HG03439 (cell line): ENCODE measurements at regions not wholly inside any gene's neighbourhood (a gene's known extent, or its start where the extent isn't known, plus 50 kb on each side); places are given as distances from the start of the nearest gene placed in this dataset.
"Not testable (repeated sequence)": the region's sequence is repeated elsewhere in the genome, so short reads cannot be mapped to it uniquely, and the experiment has no call there.

ENCODE experiments used
- ATAC-seq: cut with Tn5 transposase; IDR thresholded peaks from one replicate; pipeline ENCODE4 v1.9.1; 2021; ENCODE audit warnings: mild to moderate bottlenecking, moderate library complexity; ENCODE audit not compliant: unreplicated experiment

- no peak for ATAC-seq
Measured at GRCh38 chr2:3039188-3040065, 338.2 kb downstream of the EIPR1 start.

- no peak for ATAC-seq
Measured at GRCh38 chr2:3038636-3039035, 339.0 kb downstream of the EIPR1 start.

DNA sequence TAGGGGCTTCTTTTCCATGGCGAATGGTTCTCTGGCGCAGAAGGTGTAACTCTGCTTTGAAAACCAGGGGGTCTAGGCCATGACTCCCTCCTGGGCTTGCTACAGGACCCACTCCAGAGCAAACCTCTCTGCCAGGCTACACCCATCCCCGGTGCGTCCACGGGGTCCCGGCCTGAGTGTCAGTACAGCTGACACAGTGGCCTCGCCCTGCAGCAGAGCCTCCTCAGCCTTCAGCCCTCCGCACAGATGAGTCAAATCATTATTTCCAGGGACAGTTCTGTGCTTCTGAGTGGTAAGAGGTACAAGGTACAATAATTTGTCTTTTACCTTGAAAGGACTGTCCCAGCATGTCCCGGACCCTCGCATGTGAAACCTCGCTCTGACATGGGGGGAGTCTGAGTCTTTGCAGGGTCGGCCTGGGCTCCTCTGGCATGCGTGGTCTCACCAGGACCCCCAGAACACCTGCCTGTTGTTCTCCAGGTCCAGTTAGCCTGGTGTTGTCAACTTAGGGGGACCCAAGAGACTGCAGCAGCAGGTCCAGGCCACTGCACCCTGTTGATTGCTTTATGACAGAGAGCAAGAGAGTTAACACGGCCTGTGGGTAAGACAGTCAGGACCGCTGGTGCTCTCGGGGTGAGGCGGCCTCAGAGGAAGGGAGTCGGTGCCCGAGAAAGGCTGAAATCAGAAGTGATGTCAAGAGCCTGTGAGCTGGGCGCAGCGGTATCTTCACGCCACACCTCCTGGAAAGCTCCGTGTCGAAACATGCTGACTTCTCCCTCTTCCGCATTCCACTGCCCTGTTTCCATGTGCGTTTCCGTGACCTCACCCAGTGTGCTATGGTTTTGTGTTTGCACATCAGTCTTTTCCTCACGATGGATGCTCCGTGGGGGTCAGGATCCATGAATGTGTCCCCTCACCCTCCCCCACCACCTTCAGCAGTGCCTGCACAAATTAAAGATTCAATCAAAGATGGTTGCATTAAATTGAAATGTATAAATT lies 340.1 kb downstream of the EIPR1 start:
- no peak for ATAC-seq

GRCh38 chr2:3036432-3037125 lies 341.0 kb downstream of the EIPR1 start:
- ATAC-seq: no peak

DNA sequence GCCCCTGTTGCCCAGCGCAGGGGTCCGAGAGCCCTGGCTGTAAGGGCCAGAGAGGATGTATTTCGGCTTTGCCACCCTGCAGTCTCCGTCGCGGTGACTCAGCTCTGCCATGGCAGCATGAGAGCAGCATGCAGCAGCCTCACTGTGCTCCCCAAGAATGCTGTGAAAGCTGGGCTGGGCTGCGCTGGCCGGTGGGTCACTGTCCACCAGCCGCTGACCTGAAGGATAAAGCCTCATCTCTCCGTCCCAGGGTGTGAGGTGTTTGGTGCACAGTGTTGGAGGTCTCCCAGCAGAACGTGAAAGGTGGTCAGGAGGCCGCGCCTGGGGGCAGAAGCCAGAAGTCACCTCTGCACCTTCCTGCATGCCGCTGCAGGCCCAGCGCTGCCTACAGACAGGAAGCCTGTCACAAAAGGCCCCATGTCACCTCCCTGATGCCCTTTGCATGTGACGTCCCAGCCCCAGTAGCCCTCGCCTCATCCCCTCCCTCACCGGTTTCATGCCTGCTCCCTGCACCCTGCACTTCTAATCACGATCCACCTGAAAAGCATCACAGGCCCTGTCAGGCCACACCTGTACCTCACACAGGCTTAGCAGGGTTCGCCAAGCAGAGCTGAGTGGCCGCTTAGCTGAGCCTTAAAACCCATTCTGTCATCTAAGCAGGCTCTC lies 342.1 kb downstream of the EIPR1 start:
- ATAC-seq: no peak

- ATAC-seq: no peak
Measured at GRCh38 chr2:3034856-3035255, 342.8 kb downstream of the EIPR1 start.

DNA sequence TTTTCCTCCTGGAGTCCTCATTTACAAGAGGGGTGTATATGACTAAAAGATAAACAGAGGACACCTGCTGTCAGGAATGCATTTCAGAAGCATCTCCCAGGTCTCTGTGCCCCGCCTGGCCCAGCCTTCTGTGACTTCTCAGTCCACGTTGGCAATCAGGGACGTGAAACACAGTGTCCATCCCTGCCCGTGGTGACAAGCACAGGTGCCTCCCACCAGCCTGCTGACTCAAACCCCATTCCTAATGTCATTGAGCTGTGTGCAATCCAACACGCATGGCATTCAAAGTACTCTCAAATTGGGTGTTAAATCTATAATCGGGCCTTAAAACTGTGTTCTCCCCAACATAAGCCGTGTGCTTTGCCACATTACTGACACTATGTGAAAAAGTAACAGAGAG lies 343.2 kb downstream of the EIPR1 start:
- ATAC-seq: no peak

DNA sequence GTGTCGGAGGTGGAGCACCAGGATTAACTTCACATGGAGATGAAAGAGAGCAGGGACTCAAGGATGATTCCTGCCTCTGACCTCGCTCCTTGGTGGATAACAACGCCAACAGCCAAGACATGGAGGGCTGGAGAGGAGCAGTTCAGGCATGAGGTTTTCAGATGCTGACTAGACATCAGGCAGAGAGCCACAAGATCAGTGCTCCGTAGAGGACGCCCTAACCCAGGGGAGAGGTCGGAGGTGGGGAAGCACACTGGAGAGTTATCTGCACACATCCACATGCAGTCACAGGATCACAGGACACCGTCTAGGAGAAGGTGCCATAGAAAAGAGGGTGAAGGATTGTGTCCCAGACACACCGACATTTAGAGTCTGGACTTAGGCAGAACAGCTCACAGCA lies 344.3 kb downstream of the EIPR1 start:
- ATAC-seq: no peak

DNA sequence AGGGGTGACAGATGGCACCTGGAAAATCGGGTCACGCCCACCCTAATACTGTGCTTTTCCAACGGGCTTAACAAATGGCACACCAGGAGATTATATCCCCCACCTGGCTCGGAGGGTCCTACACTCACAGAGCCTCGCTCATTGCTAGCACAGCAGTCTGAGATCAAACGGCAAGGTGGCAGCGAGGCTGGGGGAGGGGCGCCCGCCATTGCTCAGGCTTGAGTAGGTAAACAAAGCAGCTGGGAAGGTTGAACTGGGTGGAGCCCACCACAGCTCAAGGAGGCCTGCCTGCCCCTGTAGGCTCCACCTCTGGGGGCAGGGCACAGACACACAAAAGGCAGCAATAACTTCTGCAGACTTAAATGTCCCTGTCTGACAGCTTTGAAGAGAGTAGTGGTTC lies 346.8 kb downstream of the EIPR1 start:
- ATAC-seq: not testable (repeated sequence)

DNA sequence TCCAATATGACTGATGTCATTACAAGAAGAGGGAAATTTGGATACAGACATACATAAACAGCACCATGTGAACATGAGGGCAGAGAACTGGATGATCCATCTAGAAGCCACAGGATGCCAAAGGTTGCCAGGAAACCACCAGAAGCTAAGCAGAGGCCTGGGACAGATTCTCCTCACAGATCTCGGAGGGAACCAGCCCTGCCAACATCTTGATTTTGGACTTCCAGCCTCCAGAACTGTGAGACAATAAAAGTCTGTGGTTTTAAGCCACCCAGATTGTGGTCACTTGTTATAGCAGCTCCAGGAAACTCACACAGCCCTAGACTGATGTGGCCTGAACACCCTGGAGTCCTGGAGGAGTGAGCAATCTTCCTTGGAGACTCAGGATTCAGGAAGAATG lies 351.6 kb downstream of the EIPR1 start:
- no peak for ATAC-seq

DNA sequence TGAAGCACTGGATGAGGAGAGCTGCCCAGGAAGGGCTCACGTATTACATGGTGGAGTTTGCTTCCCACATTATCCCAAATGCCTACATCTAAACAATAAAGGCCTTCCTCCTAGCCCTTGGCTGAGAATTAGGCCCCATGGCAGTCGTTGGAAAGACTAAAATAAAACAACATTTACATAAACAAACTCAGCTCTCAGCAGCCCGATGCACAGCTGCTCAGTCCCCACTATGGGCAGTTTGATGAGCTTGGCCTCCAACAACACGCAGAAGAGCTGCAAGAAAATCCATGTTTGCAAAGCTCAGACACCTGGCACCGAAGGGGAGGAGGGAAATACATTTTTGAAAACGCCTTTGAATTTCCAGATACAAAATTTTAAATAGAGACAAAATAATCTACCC lies 352.4 kb downstream of the EIPR1 start:
- ATAC-seq: no peak

GRCh38 chr2:3024401-3024935 lies 353.1 kb downstream of the EIPR1 start:
- ATAC-seq: no peak

DNA sequence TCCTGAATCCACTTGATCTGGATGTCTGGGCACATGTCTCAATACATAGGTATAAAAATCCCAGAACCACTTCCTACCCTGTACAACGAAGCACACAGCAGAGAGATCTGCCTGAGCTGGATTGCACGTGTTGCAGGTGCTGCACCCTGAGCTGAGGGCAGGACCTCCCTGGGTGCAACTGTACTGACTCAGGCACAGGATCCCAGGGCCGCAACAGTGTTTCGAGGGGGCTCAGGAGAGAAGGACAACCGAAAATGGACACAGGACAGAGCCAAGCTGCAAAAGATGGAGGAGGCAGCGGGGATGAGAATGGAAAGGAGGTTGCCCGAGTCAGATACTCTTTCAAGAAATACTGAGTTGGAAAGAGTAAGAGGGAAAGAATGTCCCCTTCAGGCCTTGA lies 354.1 kb downstream of the EIPR1 start:
- ATAC-seq: no peak

DNA sequence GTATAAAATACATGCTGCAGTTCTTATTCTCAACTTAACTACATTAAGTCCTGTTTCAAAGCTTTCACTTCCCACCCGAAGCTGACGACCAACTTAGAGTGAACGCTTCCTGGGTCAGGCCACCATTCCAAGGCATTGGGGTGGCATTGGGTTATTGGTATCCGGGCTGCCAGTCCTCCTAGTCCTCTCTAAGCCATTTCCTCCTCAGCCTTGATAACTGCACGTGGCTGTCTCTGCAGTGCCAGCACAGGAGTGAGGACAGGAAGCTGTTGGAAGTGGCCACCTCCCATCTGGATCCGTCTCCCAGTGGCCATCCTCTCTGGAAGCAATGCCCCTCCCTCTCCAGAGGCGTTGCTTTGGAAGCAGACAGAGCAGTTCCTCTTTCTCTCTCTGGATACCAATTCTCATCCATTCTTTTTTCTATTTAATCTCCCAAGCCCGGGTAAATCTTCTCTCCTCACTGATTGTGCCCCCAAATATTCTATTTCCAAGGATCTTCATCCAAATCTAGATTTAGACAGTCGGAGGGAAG lies 354.7 kb downstream of the EIPR1 start:
- no peak for ATAC-seq

GRCh38 chr2:3021720-3022119 lies 355.9 kb downstream of the EIPR1 start:
- no peak for ATAC-seq

- ATAC-seq: no peak
Measured at GRCh38 chr2:3010001-3010400, 367.6 kb downstream of the EIPR1 start.

DNA sequence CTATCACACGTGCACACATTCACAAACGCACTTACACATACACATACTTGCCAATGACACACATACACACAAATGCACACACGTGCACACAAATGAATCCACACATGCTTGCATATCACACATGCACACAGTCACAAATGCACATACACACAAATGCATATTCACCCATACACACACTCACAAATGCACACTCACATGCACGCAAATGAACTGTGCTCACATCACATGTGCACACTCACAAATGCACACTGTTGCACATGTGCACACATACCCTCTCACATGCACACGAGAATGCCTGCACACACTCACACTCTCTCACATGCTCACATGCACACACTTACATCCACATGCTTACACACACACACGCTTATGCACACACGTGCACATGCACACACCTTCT lies 368.1 kb downstream of the EIPR1 start:
- ATAC-seq: no peak

GRCh38 chr2:3009005-3009404 lies 368.6 kb downstream of the EIPR1 start:
- no peak for ATAC-seq

- ATAC-seq: no peak
Measured at GRCh38 chr2:3008561-3008960, 369.1 kb downstream of the EIPR1 start.

DNA sequence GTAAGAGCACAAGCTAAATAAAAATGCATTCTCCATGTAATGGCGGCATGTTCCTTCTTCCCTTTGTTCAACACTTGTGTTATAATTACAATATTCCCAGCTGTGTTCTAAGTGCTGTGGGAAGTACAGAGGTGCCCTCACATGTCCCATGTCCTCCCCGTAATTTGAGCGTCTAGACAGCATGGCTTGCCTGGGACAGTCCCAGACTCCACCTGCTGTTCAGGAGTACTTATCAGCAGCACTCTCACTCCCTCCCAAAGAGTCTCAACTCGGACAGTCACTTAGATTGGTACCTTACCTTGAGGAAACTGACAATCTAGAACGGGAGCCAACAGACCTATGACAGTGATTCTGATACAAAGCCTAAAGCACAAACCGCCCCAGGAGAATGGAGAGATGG lies 370.5 kb downstream of the EIPR1 start:
- ATAC-seq: no peak
